HG03571 (cell line): ENCODE measurements at regions not wholly inside any gene's neighbourhood (a gene's known extent, or its start where the extent isn't known, plus 50 kb on each side); places are given as distances from the start of the nearest gene placed in this dataset.

Experiments used
- ATAC-seq: cut with Tn5 transposase; IDR thresholded peaks from one replicate; pipeline ENCODE4 v1.9.1; 2021; ENCODE audit not compliant: unreplicated experiment

- no peak for ATAC-seq
Measured at GRCh38 chr14:97539884-97540283, 742.7 kb downstream of the VRK1 start.

- no peak for ATAC-seq
Measured at GRCh38 chr14:97543221-97543620, 746.0 kb downstream of the VRK1 start.

GRCh38 chr14:97543816-97544215, 746.6 kb downstream of the VRK1 start:
- no peak for ATAC-seq

- ATAC-seq: no peak
Measured at GRCh38 chr14:97544571-97544970, 747.4 kb downstream of the VRK1 start.

- ATAC-seq: no peak
Measured at GRCh38 chr14:97546491-97547230, 749.5 kb downstream of the VRK1 start.

GRCh38 chr14:97550463-97550862, 753.3 kb downstream of the VRK1 start:
- no peak for ATAC-seq

GRCh38 chr14:97554597-97554996, 757.4 kb downstream of the VRK1 start:
- no peak for ATAC-seq

GRCh38 chr14:97564334-97564733, 767.2 kb downstream of the VRK1 start:
- ATAC-seq: no peak

- no peak for ATAC-seq
Measured at GRCh38 chr14:97571201-97571600, 774.0 kb downstream of the VRK1 start.

- ATAC-seq: no peak
Measured at GRCh38 chr14:97571866-97572555, 774.8 kb downstream of the VRK1 start.

GRCh38 chr14:97572583-97573458, 775.6 kb downstream of the VRK1 start:
- ATAC-seq: no peak

- ATAC-seq: no peak
Measured at GRCh38 chr14:97575677-97576076, 778.5 kb downstream of the VRK1 start.

GRCh38 chr14:97578982-97579548, 781.9 kb downstream of the VRK1 start:
- no peak for ATAC-seq

- ATAC-seq: no peak
Measured at GRCh38 chr14:97581016-97581415, 783.8 kb downstream of the VRK1 start.

GRCh38 chr14:97582022-97582421, 784.8 kb downstream of the VRK1 start:
- no peak for ATAC-seq

- no peak for ATAC-seq
Measured at GRCh38 chr14:97584528-97584927, 787.3 kb downstream of the VRK1 start.

- no peak for ATAC-seq
Measured at GRCh38 chr14:97592341-97592980, 795.3 kb downstream of the VRK1 start.

GRCh38 chr14:97594306-97594705, 797.1 kb downstream of the VRK1 start:
- ATAC-seq: no peak

- no peak for ATAC-seq
Measured at GRCh38 chr14:97602438-97603117, 805.4 kb downstream of the VRK1 start.

GRCh38 chr14:97603201-97603600, 806.0 kb downstream of the VRK1 start:
- no peak for ATAC-seq
